ENCODE measurements at regions not wholly inside any gene's neighbourhood (a gene's known extent, or its start where the extent isn't known, plus 50 kb on each side); places are given as distances from the start of the nearest gene placed in this dataset.
"Not testable (repeated sequence)": the region's sequence is repeated elsewhere in the genome, so short reads cannot be mapped to it uniquely, and the experiment has no call there.

DNA sequence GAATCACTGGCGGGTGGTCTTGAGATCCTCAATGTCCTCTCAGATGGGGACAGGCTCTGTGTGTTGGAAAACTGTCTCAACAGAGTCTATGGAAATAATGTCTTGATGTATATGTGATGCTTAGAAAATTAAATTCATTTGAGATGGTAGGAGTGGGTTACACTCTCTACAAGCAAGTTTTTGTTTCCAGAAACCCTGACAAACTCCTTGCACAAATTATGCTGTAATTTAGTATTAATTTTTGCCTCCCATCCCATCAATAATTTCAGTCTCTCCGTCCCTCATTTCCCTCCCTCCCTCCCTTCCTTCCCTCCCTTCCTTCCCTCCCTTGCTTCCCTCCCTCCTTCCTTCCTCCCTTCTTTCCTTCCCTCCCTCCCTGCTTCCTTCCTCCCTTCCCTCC lies 488.0 kb upstream of the C16orf82 start:
- no peak overlapping the region for H3K27ac ChIP-seq
- TF ChIP-seq, protein P1, sequence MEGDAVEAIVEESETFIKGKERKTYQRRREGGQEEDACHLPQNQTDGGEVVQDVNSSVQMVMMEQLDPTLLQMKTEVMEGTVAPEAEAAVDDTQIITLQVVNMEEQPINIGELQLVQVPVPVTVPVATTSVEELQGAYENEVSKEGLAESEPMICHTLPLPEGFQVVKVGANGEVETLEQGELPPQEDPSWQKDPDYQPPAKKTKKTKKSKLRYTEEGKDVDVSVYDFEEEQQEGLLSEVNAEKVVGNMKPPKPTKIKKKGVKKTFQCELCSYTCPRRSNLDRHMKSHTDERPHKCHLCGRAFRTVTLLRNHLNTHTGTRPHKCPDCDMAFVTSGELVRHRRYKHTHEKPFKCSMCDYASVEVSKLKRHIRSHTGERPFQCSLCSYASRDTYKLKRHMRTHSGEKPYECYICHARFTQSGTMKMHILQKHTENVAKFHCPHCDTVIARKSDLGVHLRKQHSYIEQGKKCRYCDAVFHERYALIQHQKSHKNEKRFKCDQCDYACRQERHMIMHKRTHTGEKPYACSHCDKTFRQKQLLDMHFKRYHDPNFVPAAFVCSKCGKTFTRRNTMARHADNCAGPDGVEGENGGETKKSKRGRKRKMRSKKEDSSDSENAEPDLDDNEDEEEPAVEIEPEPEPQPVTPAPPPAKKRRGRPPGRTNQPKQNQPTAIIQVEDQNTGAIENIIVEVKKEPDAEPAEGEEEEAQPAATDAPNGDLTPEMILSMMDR (conservative IDR thresholded peaks at IDR 0.05) = no peak

DNA sequence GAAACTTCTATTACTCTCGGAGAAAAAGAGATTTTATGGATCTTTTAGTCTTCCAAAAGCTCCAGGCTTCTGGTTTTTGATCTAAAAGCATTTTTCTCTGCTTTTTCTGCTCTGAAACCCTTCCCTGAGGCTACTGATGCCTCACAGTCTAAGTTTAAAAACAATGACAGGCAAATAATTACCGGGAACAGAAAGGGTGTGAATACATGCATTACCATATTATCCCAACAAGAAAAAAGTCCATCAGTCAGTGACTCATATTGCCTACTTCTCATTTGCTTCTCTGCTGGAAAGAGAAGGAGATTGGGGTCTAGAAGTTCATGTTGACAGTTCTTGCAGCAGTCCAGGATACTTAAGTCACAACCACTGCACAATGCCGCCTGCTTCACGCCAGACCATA lies 482.9 kb upstream of the C16orf82 start:
- H3K27ac ChIP-seq = no peak overlapping the region
- TF ChIP-seq, protein P1 (conservative IDR thresholded peaks at IDR 0.05) = no peak

DNA sequence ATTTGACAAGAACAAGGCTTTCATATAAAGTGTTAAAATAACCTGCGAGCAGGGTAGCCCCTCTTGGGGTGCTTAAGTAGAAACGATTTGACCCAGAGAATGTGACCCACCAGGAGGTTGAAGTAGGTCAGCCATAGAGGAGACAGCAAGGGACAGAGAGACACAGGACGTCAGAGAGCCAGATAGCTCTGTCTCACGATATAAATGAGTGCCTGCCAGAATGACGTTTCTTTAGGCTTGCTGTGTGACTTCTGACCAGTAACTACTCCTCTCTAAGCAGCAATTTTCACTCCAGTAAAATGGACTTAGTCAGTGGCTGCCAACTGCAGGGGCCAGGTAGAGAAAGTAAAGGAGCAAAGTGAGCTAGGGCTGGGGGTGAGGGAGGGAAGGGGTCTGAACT lies 473.0 kb upstream of the C16orf82 start:
- TF ChIP-seq, protein P1 (conservative IDR thresholded peaks at IDR 0.05) = no peak
- H3K27ac ChIP-seq = no peak overlapping the region

DNA sequence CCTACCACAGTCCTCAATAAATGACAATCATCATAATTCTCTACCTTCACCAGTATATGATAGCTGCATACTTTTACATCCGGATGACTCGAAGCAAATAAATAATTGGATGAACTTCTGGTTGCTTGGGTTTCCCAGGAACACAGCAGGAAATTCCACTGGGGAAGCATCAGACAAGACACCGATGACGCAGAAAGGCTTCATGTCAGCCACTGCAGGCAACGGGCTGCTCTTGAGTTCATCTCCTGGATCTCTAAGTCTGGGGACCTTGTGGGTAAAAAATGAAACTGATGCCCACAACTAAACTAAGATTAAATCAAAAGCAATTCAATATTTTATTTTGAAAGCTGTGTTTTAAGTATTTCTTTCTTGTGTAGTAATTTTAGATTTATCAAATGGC lies 472.1 kb upstream of the C16orf82 start:
- TF ChIP-seq, protein P1 (conservative IDR thresholded peaks at IDR 0.05) = no peak
- no peak overlapping the region for H3K27ac ChIP-seq

DNA sequence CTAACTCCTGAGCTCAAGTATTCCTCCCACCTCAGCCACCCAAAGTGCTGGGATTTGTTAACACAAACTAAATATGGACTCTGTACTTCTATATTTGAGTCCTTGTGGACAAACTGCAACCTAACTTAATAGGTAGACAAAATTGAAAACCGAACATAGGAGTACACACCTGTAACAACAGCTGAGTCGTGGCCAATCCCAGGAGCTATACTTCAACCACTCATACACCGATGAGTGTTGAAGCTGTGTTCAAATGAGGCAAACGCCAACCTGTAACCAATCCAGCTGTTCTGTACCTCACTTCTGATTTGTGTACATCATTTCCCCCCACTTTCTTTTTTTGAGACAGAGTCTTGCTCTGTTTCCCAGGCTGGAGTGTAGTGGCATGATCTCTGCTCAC lies 471.5 kb upstream of the C16orf82 start:
- H3K27ac ChIP-seq = no peak overlapping the region

DNA sequence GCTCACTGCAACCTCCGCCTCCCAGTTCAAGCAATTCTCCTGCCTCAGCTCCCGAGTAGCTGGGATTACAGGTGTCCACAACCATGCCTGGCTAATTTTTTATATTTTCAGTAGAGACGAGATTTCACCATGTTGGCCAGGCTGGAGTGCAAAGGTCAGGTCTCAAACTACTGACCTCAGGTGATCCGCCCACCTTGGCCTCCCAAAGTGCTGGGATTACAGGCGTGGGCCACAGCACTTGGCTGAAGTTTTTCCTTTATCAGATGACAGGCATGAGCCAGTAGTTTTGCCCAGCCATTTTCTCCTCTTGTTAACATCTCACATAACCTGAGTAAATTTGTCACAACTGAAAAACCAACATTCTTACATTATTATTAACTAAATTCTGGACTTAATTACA lies 470.7 kb upstream of the C16orf82 start:
- not testable (repeated sequence) for H3K27ac ChIP-seq

More for the DNA sequence above, 471.5 kb upstream of the C16orf82 start:
- TF ChIP-seq, protein P1 (conservative IDR thresholded peaks at IDR 0.05) = no peak

DNA sequence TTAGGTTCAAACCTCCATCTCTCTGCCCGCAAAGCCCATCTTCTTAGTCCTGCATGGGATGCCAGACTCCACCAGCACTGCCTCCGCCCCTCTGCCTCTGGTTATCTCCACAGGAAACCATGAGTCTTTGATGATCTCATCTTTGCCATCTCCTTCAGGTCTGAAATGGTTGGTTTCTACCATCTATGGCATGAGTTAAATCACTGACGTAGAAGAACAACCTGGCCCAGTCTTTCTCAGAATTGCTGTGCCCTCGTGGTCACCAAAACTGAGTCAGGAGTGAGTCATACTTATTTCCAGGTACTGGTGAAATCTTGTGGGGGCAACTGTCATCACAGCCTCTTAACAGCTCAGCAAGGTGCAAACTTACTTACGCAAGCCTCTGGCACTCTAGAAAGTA lies 468.7 kb upstream of the C16orf82 start:
- TF ChIP-seq, protein P1 (conservative IDR thresholded peaks at IDR 0.05) = no peak
- no peak overlapping the region for H3K27ac ChIP-seq

DNA sequence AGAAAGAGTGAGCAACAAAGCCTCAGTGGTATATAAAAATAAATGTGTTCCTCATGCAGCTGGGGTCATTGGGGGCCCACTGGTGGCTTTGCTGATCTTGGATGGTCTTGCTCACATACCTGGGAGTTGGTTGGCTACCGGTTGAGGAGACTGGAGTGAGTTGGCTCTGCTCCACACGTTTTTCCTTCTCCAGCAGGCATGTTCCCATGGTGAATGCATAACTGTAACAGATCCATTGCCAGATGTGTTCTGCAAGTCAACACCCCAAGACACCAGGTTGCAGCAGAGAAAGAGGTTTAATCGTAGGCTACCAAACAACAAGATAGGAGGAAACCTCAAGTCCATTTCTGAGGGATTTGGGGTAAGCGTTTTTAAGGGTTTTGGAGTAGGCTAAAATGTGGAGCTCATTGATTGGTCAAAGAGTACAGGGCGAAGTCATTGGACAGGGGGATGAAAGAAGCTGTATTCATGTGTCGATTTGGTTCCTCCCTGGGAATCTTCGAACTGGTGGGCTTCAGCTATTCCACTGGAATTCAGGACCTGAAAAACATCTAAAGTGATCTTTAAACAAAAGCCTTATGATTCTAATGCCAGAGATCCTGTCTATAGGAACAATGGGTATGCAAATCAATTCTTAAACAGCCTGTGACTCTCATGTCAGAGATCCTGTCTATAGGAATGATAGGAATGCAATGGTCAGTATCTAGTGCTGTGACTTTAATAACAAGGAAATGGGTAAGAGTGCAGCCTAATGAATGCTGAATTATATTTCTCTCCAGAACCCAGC lies 467.5 kb upstream of the C16orf82 start:
- TF ChIP-seq, protein P1 (conservative IDR thresholded peaks at IDR 0.05) = no peak
- no peak overlapping the region for H3K27ac ChIP-seq

All from VCaP (cell line).